ENCODE measurements at regions not wholly inside any gene's neighbourhood (a gene's known extent, or its start where the extent isn't known, plus 50 kb on each side); places are given as distances from the start of the nearest gene placed in this dataset.
"Not testable (repeated sequence)": the region's sequence is repeated elsewhere in the genome, so short reads cannot be mapped to it uniquely, and the experiment has no call there.

GRCh38 chr19:30066781-30067759 is 125.0 kb downstream of the URI1 start:
- no peak for DNase-seq

- DNase-seq: not testable (repeated sequence)
Observed at GRCh38 chr19:30067956-30068506, 126.0 kb downstream of the URI1 start.

- no peak for DNase-seq
Observed at GRCh38 chr19:30068528-30069395, 126.7 kb downstream of the URI1 start.

GRCh38 chr19:30069535-30070197 is 127.6 kb downstream of the URI1 start:
- DNase-seq: no peak

GRCh38 chr19:30070198-30070967 is 128.3 kb downstream of the URI1 start:
- DNase-seq: no peak

GRCh38 chr19:30070968-30071632 is 129.1 kb downstream of the URI1 start:
- DNase-seq: no peak

- no peak for DNase-seq
Observed at GRCh38 chr19:30071871-30072270, 129.8 kb downstream of the URI1 start.

- DNase-seq: no peak
Observed at GRCh38 chr19:30073152-30074000, 131.3 kb downstream of the URI1 start.

GRCh38 chr19:30074096-30074495 is 132.1 kb downstream of the URI1 start:
- no peak for DNase-seq

GRCh38 chr19:30074741-30075715 is 133.0 kb downstream of the URI1 start:
- no peak for DNase-seq

- DNase-seq: no peak
Observed at GRCh38 chr19:30076101-30076551, 134.1 kb downstream of the URI1 start.

GRCh38 chr19:30076751-30077670 is 135.0 kb downstream of the URI1 start:
- no peak for DNase-seq

- no peak for DNase-seq
Observed at GRCh38 chr19:30077851-30078355, 135.9 kb downstream of the URI1 start.

GRCh38 chr19:30078381-30078910 is 136.4 kb downstream of the URI1 start:
- DNase-seq: no peak

- no peak for DNase-seq
Observed at GRCh38 chr19:30079200-30079599, 137.2 kb downstream of the URI1 start.

GRCh38 chr19:30082168-30082567 is 140.1 kb downstream of the URI1 start:
- DNase-seq: no peak

All from right lung (tissue), 2 donors.